Endothelial cell of umbilical vein (primary cell): ENCODE measurements at regions not wholly inside any gene's neighbourhood (a gene's known extent, or its start where the extent isn't known, plus 50 kb on each side); places are given as distances from the start of the nearest gene placed in this dataset.

Experiments
- BruUV-seq: library from RNA; stranded (reverse); fragments of 400-500 nt; replicated peaks from 2 replicates; lab custom pipeline; 2021; lab: Mats Ljungman, UMichigan
- CTCF ChIA-PET: fragments of 300-600, 350-600 bp; sonication (Branson Sonifier 250); formaldehyde crosslinking; loops from one replicate; lab custom pipeline; 2021; ENCODE audit warnings: antibody characterized with exemption, inconsistent platforms; lab: Charles Lee
- POLR2A ChIA-PET: fragments of 300-600, 350-600 bp; sonication (Branson Sonifier 250); formaldehyde crosslinking; loops from one replicate; lab custom pipeline; 2021; ENCODE audit warnings: antibody characterized with exemption, inconsistent platforms; lab: Charles Lee
- DNase-seq: peaks from one replicate; pipeline ENCODE4 v3.0.0-alpha.2; 2011; ENCODE audit warnings: low read depth, low spot score
- FAIRE-seq: peaks from 2 replicates; lab custom pipeline; 2011; peaks lifted over from hg19 to GRCh38; lab: Jason Lieb, UNC
- H2AFZ ChIP-seq: 2 replicates; pipeline ENCODE4 v1.6.0; 2012; ENCODE audit warnings: low read depth, low read length, control low read depth, inconsistent platforms
- H3K27ac ChIP-seq: 2 replicates; pipeline ENCODE4 v1.5.1; 2011; ENCODE audit warnings: low read depth, mild to moderate bottlenecking, control low read depth, low read length, moderate library complexity; ENCODE audit not compliant: insufficient read depth
- H3K27me3 ChIP-seq, 2 experiments: 2 replicates each; pipeline versions ENCODE4 v1.6.0 to v1.6.1; 2011; ENCODE audit warnings: low read length in 2 of 2, mixed read lengths in 1 of 2; ENCODE audit not compliant: control insufficient read depth in 2 of 2, insufficient read depth in 2 of 2
- H3K36me3 ChIP-seq, 2 experiments: 2 replicates in 1 of 2; 3 replicates in 1 of 2; pipeline ENCODE4 v1.5.1; 2011; ENCODE audit warnings: low read length in 2 of 2, mild to moderate bottlenecking in 1 of 2, moderate library complexity in 1 of 2; ENCODE audit not compliant: control insufficient read depth in 2 of 2, insufficient read depth in 2 of 2; ENCODE audit errors: extremely low read depth in 1 of 2
- H3K4me1 ChIP-seq: 3 replicates; pipeline ENCODE4 v1.5.1; 2011; ENCODE audit warnings: mild to moderate bottlenecking, low read length; ENCODE audit not compliant: control insufficient read depth, insufficient read depth; ENCODE audit errors: extremely low read depth
- H3K4me2 ChIP-seq: 2 replicates; pipeline ENCODE4 v1.6.1; 2011; ENCODE audit warnings: low read length, control low read depth, mixed read lengths; ENCODE audit not compliant: insufficient read depth
- H3K4me3 ChIP-seq, 3 experiments: fragments of 200-600 bp in 1 of 3; sonication (generic), shearing (Covaris generic) in 1 of 3; replicated peaks in 1 of 3; 2 replicates each; pipeline ENCODE4 v1.5.1; 2011 to 2016; ENCODE audit warnings: control low read depth in 3 of 3, low read length in 3 of 3, mild to moderate bottlenecking in 2 of 3, inconsistent platforms in 1 of 3, low read depth in 1 of 3, moderate library complexity in 1 of 3; ENCODE audit not compliant: insufficient read depth in 1 of 3
- H3K79me2 ChIP-seq: 2 replicates; pipeline ENCODE4 v1.6.0; 2012; ENCODE audit warnings: low read length, inconsistent platforms; ENCODE audit not compliant: control insufficient read depth, insufficient read depth
- H3K9ac ChIP-seq: replicated peaks from 2 replicates; pipeline ENCODE3; 2011; ENCODE audit warnings: low read length, control low read depth; ENCODE audit not compliant: insufficient read depth; ENCODE audit errors: extremely low read depth
- H3K9me1 ChIP-seq: replicated peaks from 3 replicates; pipeline ENCODE4 v1.6.0; 2011; ENCODE audit warnings: mild to moderate bottlenecking, low read length; ENCODE audit not compliant: control insufficient read depth, insufficient read depth; ENCODE audit errors: extremely low read depth
- H3K9me3 ChIP-seq: replicated peaks from 2 replicates; pipeline ENCODE4 v1.5.1; 2012; ENCODE audit warnings: low read length, inconsistent platforms; ENCODE audit not compliant: control insufficient read depth, insufficient read depth
- H4K20me1 ChIP-seq: replicated peaks from 2 replicates; pipeline ENCODE3; 2011; ENCODE audit warnings: mild to moderate bottlenecking, low read length; ENCODE audit not compliant: control insufficient read depth, insufficient read depth; ENCODE audit errors: extremely low read depth
- CTCF ChIP-seq, 2 donors: IDR thresholded peaks; 1 replicate in 1 of 2; 2 replicates in 1 of 2; pipeline ENCODE4 v1.5.1; 2011; ENCODE audit warnings: low read length in 2 of 2, mild to moderate bottlenecking in 2 of 2, moderate library complexity in 2 of 2, control low read depth in 1 of 2, inconsistent platforms in 1 of 2, low read depth in 1 of 2; ENCODE audit not compliant: insufficient read depth in 1 of 2; ENCODE audit errors: extremely low read depth in 1 of 2
- EZH2 ChIP-seq: IDR thresholded peaks from 2 replicates; pipeline ENCODE4 v1.6.1; 2012; ENCODE audit warnings: borderline replicate concordance, low read depth, mild to moderate bottlenecking, moderate library complexity, low read length, inconsistent platforms; ENCODE audit not compliant: severe bottlenecking
- FOS ChIP-seq: IDR thresholded peaks from 2 replicates; pipeline ENCODE4 v1.6.1; 2011; ENCODE audit warnings: mild to moderate bottlenecking, low read length, moderate library complexity, borderline replicate concordance; ENCODE audit not compliant: insufficient read depth
- GATA2 ChIP-seq: IDR thresholded peaks from 2 replicates; pipeline ENCODE4 v1.7.0; 2011; ENCODE audit warnings: low read depth, mild to moderate bottlenecking, moderate library complexity, mixed read lengths, low read length; ENCODE audit not compliant: insufficient read length, insufficient read depth
- JUN ChIP-seq: IDR thresholded peaks from 2 replicates; pipeline ENCODE4 v1.6.1; 2011; ENCODE audit warnings: borderline replicate concordance, low read depth; ENCODE audit not compliant: insufficient read length, insufficient read depth
- MAX ChIP-seq: IDR thresholded peaks from 2 replicates; pipeline ENCODE4 v1.6.1; 2011; ENCODE audit not compliant: insufficient read depth, insufficient read length
- MYC ChIP-seq: IDR thresholded peaks from one replicate; pipeline ENCODE4 v1.6.1; 2011; ENCODE audit warnings: mild to moderate bottlenecking, low read depth, low read length
- POLR2A ChIP-seq: IDR thresholded peaks from 2 replicates; pipeline ENCODE4 v1.6.1; 2012; ENCODE audit warnings: low read depth, mild to moderate bottlenecking, control low read depth, low read length
- POLR2AphosphoS5 ChIP-seq: IDR thresholded peaks from 2 replicates; pipeline ENCODE4 v1.6.1; 2012; ENCODE audit warnings: low read depth, mild to moderate bottlenecking, control low read depth, low read length, moderate library complexity; ENCODE audit not compliant: insufficient read depth
- dilution Hi-C: fragments of 300-500 bp; cut with MboI; formaldehyde crosslinking; loops from one replicate; pipeline ENCODE4 v1.15.0; 2019; ENCODE audit warnings: low sequenced_read_pairs; ENCODE audit not compliant: extremely low pct_ligation_motif_present
- intact Hi-C: fragments of 100-400 bp; cut with micrococcal nuclease; formaldehyde crosslinking; loops from one replicate; pipeline ENCODE4 v1.10.0; 2022

- dilution Hi-C loops: no loop called here
- ChIA-PET POLR2A (no interaction called here), CTCF (no interaction called here)
- Histone ChIP-seq H3K9me1 (no peaks in the 10 kb centered on the region), H3K79me2 (no peaks in the 10 kb centered on the region), H4K20me1 (no peaks in the 10 kb centered on the region), H3K9me3 (peaks cover 6% of the 10 kb centered on the region), H3K4me2 (no peak overlapping the region), H3K27me3 (no peaks in the 10 kb centered on the region), H3K27ac (no peak overlapping the region), H3K4me1 (no peaks in the 10 kb centered on the region), H3K9ac (no peak overlapping the region), H2AFZ (no peak overlapping the region), H3K4me3 (no peak overlapping the region), H3K36me3 (no peaks in the 10 kb centered on the region)
- TF ChIP-seq MAX: no peak
- no peak for TF ChIP-seq MYC
- TF ChIP-seq JUN: no peak
- no peak for TF ChIP-seq EZH2
- DNase-seq (no peak), FAIRE-seq (no peak)
- BruUV-seq: no TSS peak
- intact Hi-C loops: no loop called here
Observed at GRCh38 chr11:70879601-70880285, 372.6 kb downstream of the SHANK2 start.

- Histone ChIP-seq H3K9me3 (peaks cover 6% of the 10 kb centered on the region), H3K9ac (no peak overlapping the region), H3K36me3 (no peaks in the 10 kb centered on the region), H3K9me1 (no peaks in the 10 kb centered on the region), H3K27ac (no peak overlapping the region), H2AFZ (no peak overlapping the region), H3K4me1 (no peaks in the 10 kb centered on the region), H3K4me2 (no peak overlapping the region), H3K79me2 (no peaks in the 10 kb centered on the region), H4K20me1 (no peaks in the 10 kb centered on the region), H3K27me3 (no peaks in the 10 kb centered on the region), H3K4me3 (no peak overlapping the region)
- DNase-seq: no peak
- intact Hi-C loops (no loop called here), dilution Hi-C loops (no loop called here)
- FAIRE-seq: no peak
- BruUV-seq: no TSS peak
- ChIA-PET CTCF (no interaction called here), POLR2A (no interaction called here)
- TF ChIP-seq MAX (no peak), POLR2A (no peak), JUN (no peak), FOS (no peak), MYC (no peak), GATA2 (no peak), CTCF (IDR thresholded peaks at IDR 0.05; ENCODE audit: extremely low read depth in 1 of 2, insufficient read depth in 1 of 2, low read depth in 1 of 2, low read length in 2 of 2) (no peak), EZH2 (no peak), POLR2AphosphoS5 (no peak)
Observed at GRCh38 chr11:70880416-70880815, 372.0 kb downstream of the SHANK2 start.
